DND-41 (cell line): ENCODE measurements at regions not wholly inside any gene's neighbourhood (a gene's known extent, or its start where the extent isn't known, plus 50 kb on each side); places are given as distances from the start of the nearest gene placed in this dataset.

Experiments used
- ATAC-seq: fragments of 200-7000 bp; cut with Tn5 transposase; 3 replicates; pipeline ENCODE4 v1.9.1; 2021; ENCODE audit warnings: low read depth; ENCODE audit not compliant: insufficient read depth
- DNase-seq: peaks from one replicate; pipeline ENCODE4 v3.0.0-alpha.2; 2020
- H2AFZ ChIP-seq: 2 replicates; pipeline ENCODE4 v1.6.0; 2012; ENCODE audit warnings: low read depth, low read length
- H3K27ac ChIP-seq: 2 replicates; pipeline ENCODE4 v1.5.1; 2012; ENCODE audit warnings: low read length, inconsistent platforms
- H3K27me3 ChIP-seq: fragments of 200-600 bp; sonication (generic); 2 replicates; pipeline ENCODE4 v1.6.0; 2012; ENCODE audit warnings: low read length, mild to moderate bottlenecking, inconsistent platforms; ENCODE audit not compliant: insufficient read depth, poor library complexity
- H3K36me3 ChIP-seq: 2 replicates; pipeline ENCODE4 v1.5.1; 2012; ENCODE audit warnings: low read length, inconsistent platforms; ENCODE audit not compliant: insufficient read depth
- H3K4me1 ChIP-seq: 2 replicates; pipeline ENCODE4 v1.5.1; 2012; ENCODE audit warnings: mild to moderate bottlenecking, low read length; ENCODE audit not compliant: insufficient read depth
- H3K4me2 ChIP-seq: 2 replicates; pipeline ENCODE4 v1.6.0; 2012; ENCODE audit warnings: mild to moderate bottlenecking, moderate library complexity, low read length, inconsistent platforms; ENCODE audit not compliant: insufficient read depth
- H3K4me3 ChIP-seq, 2 experiments: fragments of 200-600 bp in 1 of 2; shearing (Covaris generic) in 1 of 2; 2 replicates each; pipeline ENCODE4 v1.5.1; 2012 to 2016; ENCODE audit warnings: inconsistent platforms in 2 of 2, low read length in 2 of 2, mild to moderate bottlenecking in 2 of 2, low read depth in 1 of 2, moderate library complexity in 1 of 2
- H3K79me2 ChIP-seq: 2 replicates; pipeline ENCODE4 v1.6.0; 2012; ENCODE audit warnings: low read length, inconsistent platforms; ENCODE audit not compliant: insufficient read depth
- H3K9ac ChIP-seq: 2 replicates; pipeline ENCODE4 v1.6.0; 2012; ENCODE audit warnings: low read depth, mild to moderate bottlenecking, inconsistent platforms, low read length, moderate library complexity
- H3K9me3 ChIP-seq: 2 replicates; pipeline ENCODE4 v1.5.1; 2012; ENCODE audit warnings: low read length, moderate library complexity, mild to moderate bottlenecking, inconsistent platforms; ENCODE audit not compliant: insufficient read depth, severe bottlenecking
- H4K20me1 ChIP-seq: 2 replicates; pipeline ENCODE4 v1.6.0; 2012; ENCODE audit warnings: low read length; ENCODE audit not compliant: insufficient read depth
- CTCF ChIP-seq: IDR thresholded peaks from 2 replicates; pipeline ENCODE4 v1.5.1; 2012; ENCODE audit warnings: borderline replicate concordance, low read length, moderate library complexity, mild to moderate bottlenecking; ENCODE audit not compliant: poor library complexity, severe bottlenecking; ENCODE audit errors: extremely low read depth
- EZH2 ChIP-seq: IDR thresholded peaks from 3 replicates; pipeline ENCODE4 v1.6.1; 2012; ENCODE audit warnings: borderline replicate concordance, low read depth, mild to moderate bottlenecking, moderate library complexity, low read length, inconsistent platforms; ENCODE audit not compliant: severe bottlenecking

GRCh38 chr2:119068154-119068725 lies 90.3 kb downstream of the C1QL2 start:
- H3K9ac ChIP-seq, result no peak overlapping the region
- H4K20me1 ChIP-seq, result no peaks in the 10 kb centered on the region
- no peak for ATAC-seq
- no peaks in the 10 kb centered on the region for H3K36me3 ChIP-seq
- H3K27ac ChIP-seq, result no peak overlapping the region
- DNase-seq, result no peak
- TF ChIP-seq CTCF (no peak), EZH2 (no peak)
- no peaks in the 10 kb centered on the region for H3K9me3 ChIP-seq
- no peak overlapping the region for H3K4me3 ChIP-seq
- no peak overlapping the region for H2AFZ ChIP-seq
- H3K79me2 ChIP-seq, result no peaks in the 10 kb centered on the region
- H3K4me1 ChIP-seq, result no peaks in the 10 kb centered on the region
- H3K27me3 ChIP-seq, result no peaks in the 10 kb centered on the region
- H3K4me2 ChIP-seq, result no peak overlapping the region

GRCh38 chr2:119066272-119066804 lies 92.2 kb downstream of the C1QL2 start:
- H3K27ac ChIP-seq, result no peak overlapping the region
- no peak overlapping the region for H3K9ac ChIP-seq
- H2AFZ ChIP-seq, result no peak overlapping the region
- H3K9me3 ChIP-seq, result no peaks in the 10 kb centered on the region
- no peaks in the 10 kb centered on the region for H4K20me1 ChIP-seq
- no peaks in the 10 kb centered on the region for H3K27me3 ChIP-seq
- H3K79me2 ChIP-seq, result no peaks in the 10 kb centered on the region
- no peak for DNase-seq
- no peak for ATAC-seq
- no peak overlapping the region for H3K4me2 ChIP-seq
- H3K4me3 ChIP-seq, result no peak overlapping the region
- no peaks in the 10 kb centered on the region for H3K4me1 ChIP-seq
- no peak for TF ChIP-seq EZH2
- H3K36me3 ChIP-seq, result no peaks in the 10 kb centered on the region

- H4K20me1 ChIP-seq, result no peaks in the 10 kb centered on the region
- no peaks in the 10 kb centered on the region for H3K36me3 ChIP-seq
- DNase-seq, result no peak
- no peak for ATAC-seq
- no peak overlapping the region for H3K4me2 ChIP-seq
- no peak overlapping the region for H3K9ac ChIP-seq
- no peaks in the 10 kb centered on the region for H3K79me2 ChIP-seq
- no peak for TF ChIP-seq EZH2
- TF ChIP-seq CTCF, result no peak
- no peaks in the 10 kb centered on the region for H3K9me3 ChIP-seq
- H3K4me1 ChIP-seq, result no peaks in the 10 kb centered on the region
- no peaks in the 10 kb centered on the region for H3K27me3 ChIP-seq
- no peak overlapping the region for H3K27ac ChIP-seq
- H2AFZ ChIP-seq, result no peak overlapping the region
- no peak overlapping the region for H3K4me3 ChIP-seq
Observed at GRCh38 chr2:119065146-119065545, 93.4 kb downstream of the C1QL2 start.

GRCh38 chr2:119064567-119064966 lies 94.0 kb downstream of the C1QL2 start:
- no peak overlapping the region for H2AFZ ChIP-seq
- no peak overlapping the region for H3K4me3 ChIP-seq

More at GRCh38 chr2:119064567-119064966, 94.0 kb downstream of the C1QL2 start:
- TF ChIP-seq CTCF, result no peak
- no peak for TF ChIP-seq EZH2
- Histone ChIP-seq H3K9me3 (no peaks in the 10 kb centered on the region), H3K9ac (no peak overlapping the region), H3K4me1 (no peaks in the 10 kb centered on the region), H3K4me2 (no peak overlapping the region), H3K79me2 (no peaks in the 10 kb centered on the region), H3K27ac (no peak overlapping the region), H3K36me3 (no peaks in the 10 kb centered on the region), H3K27me3 (no peaks in the 10 kb centered on the region), H4K20me1 (no peaks in the 10 kb centered on the region)
- ATAC-seq (no peak), DNase-seq (no peak)
